Activated CD8-positive, alpha-beta T cell treated with anti-CD3 and anti-CD28 coated beads for 36 hours (primary cell): ENCODE measurements at regions not wholly inside any gene's neighbourhood (a gene's known extent, or its start where the extent isn't known, plus 50 kb on each side); places are given as distances from the start of the nearest gene placed in this dataset.
"Not testable (repeated sequence)": the region's sequence is repeated elsewhere in the genome, so short reads cannot be mapped to it uniquely, and the experiment has no call there.

Source experiments
- ATAC-seq: fragments of 200-7000 bp; cut with Tn5 transposase; one replicate; pipeline ENCODE4 v1.10.0; 2021; ENCODE audit warnings: mild to moderate bottlenecking, moderate library complexity
- CTCF ChIA-PET: fragments of 350-600 bp; sonication (Branson Sonifier 250); formaldehyde crosslinking; loops from one replicate; lab custom pipeline; 2021; ENCODE audit warnings: antibody characterized with exemption; lab: Charles Lee
- POLR2A ChIA-PET: fragments of 350-600 bp; sonication (Branson Sonifier 250); formaldehyde crosslinking; loops from one replicate; lab custom pipeline; 2021; ENCODE audit warnings: antibody characterized with exemption; lab: Charles Lee
- DNase-seq: peaks from one replicate; pipeline ENCODE4 v3.0.0-alpha.2; 2020
- H3K27ac Mint-ChIP-seq: one replicate; pipeline ENCODE4 v1.8.0; 2021; ENCODE audit warnings: mild to moderate bottlenecking, mixed read lengths
- H3K27me3 Mint-ChIP-seq: one replicate; pipeline ENCODE4 v1.8.0; 2021; ENCODE audit warnings: mixed read lengths
- H3K36me3 Mint-ChIP-seq: one replicate; pipeline ENCODE4 v1.8.0; 2021; ENCODE audit warnings: low read depth, mixed read lengths
- H3K4me1 Mint-ChIP-seq: one replicate; pipeline ENCODE4 v1.8.0; 2021; ENCODE audit warnings: low read depth, mixed read lengths
- H3K4me3 Mint-ChIP-seq: one replicate; pipeline ENCODE4 v1.8.0; 2021; ENCODE audit warnings: mild to moderate bottlenecking, moderate library complexity, mixed read lengths
- H3K9me3 Mint-ChIP-seq: one replicate; pipeline ENCODE4 v1.8.0; 2021; ENCODE audit warnings: mixed read lengths
- intact Hi-C: fragments of 100-400 bp; cut with micrococcal nuclease; formaldehyde crosslinking; loops from one replicate; pipeline ENCODE4 v1.10.0; 2022
- TF ChIP-seq, protein P1 (sequence below): fragments of 200-600 bp; IDR thresholded peaks from one replicate; pipeline ENCODE4 v1.8.0; 2022; ENCODE audit warnings: antibody characterized with exemption, mild to moderate bottlenecking

- intact Hi-C loops, DNase-seq, H3K27me3 Mint-ChIP-seq, H3K4me1 Mint-ChIP-seq, H3K27ac Mint-ChIP-seq, ATAC-seq, H3K4me3 Mint-ChIP-seq, CTCF ChIA-PET, H3K9me3 Mint-ChIP-seq, POLR2A ChIA-PET, H3K36me3 Mint-ChIP-seq: not testable (repeated sequence)
Measured at GRCh38 chr19:23984911-23985310, 70.2 kb downstream of the ZNF726 start.

DNA sequence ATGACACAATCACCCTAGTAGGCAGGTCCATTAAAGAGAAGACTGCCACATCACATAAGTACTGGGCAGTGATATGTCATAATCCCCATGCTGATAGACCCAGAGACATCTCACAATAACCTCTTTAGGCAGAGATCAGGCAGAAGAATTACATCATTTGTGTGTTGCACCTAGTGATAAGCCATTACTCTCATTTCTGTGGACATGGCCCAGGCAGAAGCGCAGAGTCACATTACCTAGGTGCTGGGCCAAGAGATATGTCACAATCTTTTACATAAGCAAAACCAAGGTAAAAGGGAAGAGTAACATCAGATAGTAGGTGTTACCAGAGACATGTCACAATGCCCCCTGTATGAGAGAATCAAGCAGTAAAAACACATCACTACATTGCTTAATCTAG is 71.9 kb downstream of the ZNF726 start:
- peaks cover 2% of the 10 kb centered on the region for H3K4me1 Mint-ChIP-seq
- no peak overlapping the region for H3K4me3 Mint-ChIP-seq
- no peak overlapping the region for H3K27ac Mint-ChIP-seq
- DNase-seq = no peak
- H3K27me3 Mint-ChIP-seq = no peaks in the 10 kb centered on the region
- peaks cover 1% of the 10 kb centered on the region for H3K9me3 Mint-ChIP-seq
- no peak for ATAC-seq
- ChIA-PET POLR2A (no interaction called here), CTCF (no interaction called here)
- TF ChIP-seq, protein P1, sequence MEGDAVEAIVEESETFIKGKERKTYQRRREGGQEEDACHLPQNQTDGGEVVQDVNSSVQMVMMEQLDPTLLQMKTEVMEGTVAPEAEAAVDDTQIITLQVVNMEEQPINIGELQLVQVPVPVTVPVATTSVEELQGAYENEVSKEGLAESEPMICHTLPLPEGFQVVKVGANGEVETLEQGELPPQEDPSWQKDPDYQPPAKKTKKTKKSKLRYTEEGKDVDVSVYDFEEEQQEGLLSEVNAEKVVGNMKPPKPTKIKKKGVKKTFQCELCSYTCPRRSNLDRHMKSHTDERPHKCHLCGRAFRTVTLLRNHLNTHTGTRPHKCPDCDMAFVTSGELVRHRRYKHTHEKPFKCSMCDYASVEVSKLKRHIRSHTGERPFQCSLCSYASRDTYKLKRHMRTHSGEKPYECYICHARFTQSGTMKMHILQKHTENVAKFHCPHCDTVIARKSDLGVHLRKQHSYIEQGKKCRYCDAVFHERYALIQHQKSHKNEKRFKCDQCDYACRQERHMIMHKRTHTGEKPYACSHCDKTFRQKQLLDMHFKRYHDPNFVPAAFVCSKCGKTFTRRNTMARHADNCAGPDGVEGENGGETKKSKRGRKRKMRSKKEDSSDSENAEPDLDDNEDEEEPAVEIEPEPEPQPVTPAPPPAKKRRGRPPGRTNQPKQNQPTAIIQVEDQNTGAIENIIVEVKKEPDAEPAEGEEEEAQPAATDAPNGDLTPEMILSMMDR = no peak
- no peaks in the 10 kb centered on the region for H3K36me3 Mint-ChIP-seq
- intact Hi-C loops = no loop called here

DNA sequence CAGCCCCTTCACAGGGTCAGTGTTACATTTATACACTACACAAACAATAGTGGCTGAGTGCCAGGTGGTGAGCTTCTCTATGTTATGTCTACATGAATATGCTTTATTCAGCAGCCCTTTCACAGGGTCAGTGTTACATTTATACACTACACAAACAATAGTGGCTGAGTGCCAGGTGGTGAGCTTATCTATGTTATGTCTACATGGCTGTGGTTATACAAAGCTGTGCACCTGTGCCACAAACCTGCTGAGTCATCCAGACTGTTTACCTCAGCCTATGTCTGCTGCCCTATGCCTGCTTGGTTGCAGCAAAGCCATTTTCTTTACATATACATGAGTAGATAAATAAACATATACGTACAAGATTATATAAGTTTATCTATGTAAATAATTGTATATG is 76.5 kb downstream of the ZNF726 start:
- H3K27ac Mint-ChIP-seq = no peak overlapping the region
- no peaks in the 10 kb centered on the region for H3K27me3 Mint-ChIP-seq
- TF ChIP-seq, protein P1 = no peak
- intact Hi-C loops = no loop called here
- ChIA-PET POLR2A (interaction anchor here (1.2 kb wide), 1 partner anchor 42 kb away, joined by 3 read pairs; no protein-coding TSS in a partner anchor), CTCF (no interaction called here)
- ATAC-seq (no peak), DNase-seq (peak; percentile 30)
- peaks cover 13% of the 10 kb centered on the region for H3K4me1 Mint-ChIP-seq
- no peaks in the 10 kb centered on the region for H3K36me3 Mint-ChIP-seq
- H3K4me3 Mint-ChIP-seq = no peak overlapping the region
- H3K9me3 Mint-ChIP-seq = peaks cover 16% of the 10 kb centered on the region

DNA sequence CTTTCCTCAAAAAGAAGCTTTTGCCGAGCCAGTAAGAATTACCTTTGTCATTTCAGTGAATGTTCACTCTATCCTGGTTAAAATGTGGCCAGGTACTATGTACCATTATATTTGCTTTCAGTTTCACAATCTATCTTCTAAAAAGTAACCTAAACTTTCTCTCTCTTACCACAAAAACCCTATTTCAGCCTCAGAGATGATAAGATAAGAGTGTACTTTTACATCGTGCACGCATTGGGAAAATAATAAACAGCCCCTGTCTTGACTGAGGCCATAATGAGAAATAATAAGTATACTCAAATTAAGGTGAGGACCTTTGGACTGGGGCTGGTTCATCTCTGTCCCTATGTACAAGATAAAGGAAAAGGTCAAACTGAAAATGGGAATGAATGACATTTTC is 77.7 kb downstream of the ZNF726 start:
- no peak overlapping the region for H3K27ac Mint-ChIP-seq
- peaks cover 13% of the 10 kb centered on the region for H3K4me1 Mint-ChIP-seq
- ATAC-seq = peak; percentile 37
- DNase-seq = no peak
- peaks cover 24% of the 10 kb centered on the region for H3K9me3 Mint-ChIP-seq
- TF ChIP-seq, protein P1 = no peak
- ChIA-PET CTCF (no interaction called here), POLR2A (no interaction called here)
- no peak overlapping the region for H3K4me3 Mint-ChIP-seq
- no peaks in the 10 kb centered on the region for H3K36me3 Mint-ChIP-seq
- no peaks in the 10 kb centered on the region for H3K27me3 Mint-ChIP-seq
- intact Hi-C loops = no loop called here

- CTCF ChIA-PET = no interaction called here
- H3K9me3 Mint-ChIP-seq = peaks cover 33% of the 10 kb centered on the region
- intact Hi-C loops = no loop called here
- POLR2A ChIA-PET = no interaction called here
- H3K4me3 Mint-ChIP-seq = no peak overlapping the region
- no peaks in the 10 kb centered on the region for H3K36me3 Mint-ChIP-seq
- H3K27ac Mint-ChIP-seq = no peak overlapping the region
- H3K27me3 Mint-ChIP-seq = no peaks in the 10 kb centered on the region
- ATAC-seq (no peak), DNase-seq (no peak)
- TF ChIP-seq, protein P1 = no peak
- peaks cover 13% of the 10 kb centered on the region for H3K4me1 Mint-ChIP-seq
Measured at GRCh38 chr19:23993440-23993839, 78.8 kb downstream of the ZNF726 start.

DNA sequence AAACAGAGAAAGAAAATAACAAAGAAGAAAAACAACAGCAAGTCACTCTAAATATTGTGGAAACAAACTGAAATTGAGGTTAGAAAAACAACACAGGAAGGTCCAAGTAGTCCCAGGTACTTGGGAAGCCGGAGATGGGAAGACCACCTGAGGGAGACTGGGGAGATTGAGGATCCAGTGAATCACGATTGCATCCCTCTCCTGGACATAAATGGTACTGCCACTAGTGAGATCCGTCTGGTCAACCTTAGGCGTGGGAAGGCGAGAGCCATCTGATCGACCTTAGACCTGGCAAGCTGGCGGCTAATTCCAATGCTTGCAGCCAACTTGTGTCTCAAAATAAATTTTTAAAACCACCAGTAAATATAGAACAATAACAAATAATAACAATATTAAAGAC is 81.9 kb downstream of the ZNF726 start:
- ATAC-seq = no peak
- intact Hi-C loops = no loop called here
- Mint-ChIP-seq H3K27me3 (no peaks in the 10 kb centered on the region), H3K4me3 (no peak overlapping the region), H3K4me1 (peaks cover 11% of the 10 kb centered on the region), H3K36me3 (no peaks in the 10 kb centered on the region), H3K27ac (no peak overlapping the region), H3K9me3 (peaks cover 40% of the 10 kb centered on the region)
- ChIA-PET CTCF (no interaction called here), POLR2A (no interaction called here)
- peak; percentile 16 for DNase-seq
- TF ChIP-seq, protein P1 = peak; percentile 52
